Jurkat, Clone E6-1 (cell line): ENCODE measurements at regions not wholly inside any gene's neighbourhood (a gene's known extent, or its start where the extent isn't known, plus 50 kb on each side); places are given as distances from the start of the nearest gene placed in this dataset.

Source experiments
- DNase-seq: peaks from one replicate; pipeline ENCODE4 v3.0.0-alpha.2; 2011; ENCODE audit warnings: low read depth, low spot score
- H3K4me3 ChIP-seq: 2 replicates; pipeline ENCODE4 v1.5.1; 2011; ENCODE audit warnings: mild to moderate bottlenecking, low read length, control low read depth, moderate library complexity

DNA sequence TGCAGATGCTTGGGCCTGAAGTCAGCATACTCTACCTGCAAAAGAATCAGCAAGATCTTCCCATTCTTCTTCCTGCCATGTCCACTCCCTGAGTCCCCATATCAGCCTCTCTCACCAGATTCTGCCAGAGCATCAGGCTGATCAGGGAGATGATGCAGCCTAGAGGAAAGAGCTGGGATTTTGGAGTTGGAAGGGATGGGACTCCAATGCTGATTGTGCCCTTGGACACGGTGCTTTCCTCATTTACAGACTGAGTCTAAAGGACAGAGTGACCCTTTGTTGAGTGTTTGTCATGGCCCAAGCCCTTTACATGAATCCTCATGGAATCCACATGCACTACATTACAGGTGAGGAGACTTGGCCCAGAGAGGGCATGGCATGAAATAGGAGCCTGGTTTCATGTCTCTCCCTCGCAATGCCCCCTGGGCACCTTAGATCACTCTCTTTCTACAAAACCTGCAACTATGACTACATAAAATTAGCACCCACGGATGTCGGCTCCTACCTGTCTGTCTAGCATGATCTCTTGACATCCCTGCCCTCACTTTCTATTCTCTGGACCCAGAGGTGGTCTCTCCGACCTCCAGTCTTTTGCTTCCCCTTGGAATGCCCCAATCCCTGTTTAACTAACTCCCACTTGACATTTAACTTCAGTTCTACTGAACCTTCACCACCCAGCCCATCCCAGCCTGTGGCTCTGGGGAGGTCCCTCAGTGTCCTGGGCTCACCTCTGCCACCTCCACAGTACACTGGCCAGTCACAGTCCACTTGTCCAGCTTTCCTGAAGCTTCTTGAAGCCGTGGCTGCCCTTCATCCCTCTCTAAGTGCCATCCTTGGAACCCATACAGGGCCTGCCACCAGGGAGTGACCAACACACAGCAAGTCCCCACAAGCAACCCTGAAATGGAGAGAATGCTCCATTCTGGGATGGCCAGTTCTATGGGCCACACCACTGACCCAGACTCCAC, 173.5 kb downstream of the ABHD5 start:
- DNase-seq: no peak
- H3K4me3 ChIP-seq: no peak overlapping the region

DNA sequence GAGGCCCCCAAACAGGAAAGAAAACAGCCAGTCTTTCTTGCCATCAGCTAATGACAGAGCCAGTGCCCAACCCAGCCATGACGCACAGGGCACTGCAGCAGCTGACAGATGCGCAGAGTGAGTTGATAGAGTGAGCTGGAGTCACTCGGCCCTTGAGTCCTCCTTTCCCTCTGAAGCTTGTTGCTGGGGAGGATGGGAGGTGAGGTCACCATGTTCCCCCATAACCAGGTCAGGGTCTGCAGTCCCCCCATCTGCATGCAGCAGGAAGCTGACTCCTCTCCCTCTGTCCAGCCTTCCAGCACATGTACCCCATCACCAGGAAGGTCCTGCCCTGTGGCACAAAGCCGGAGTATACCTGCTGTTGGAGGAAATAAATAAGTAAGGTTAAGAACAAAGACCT, 174.6 kb downstream of the ABHD5 start:
- DNase-seq: no peak
- H3K4me3 ChIP-seq: no peak overlapping the region

DNA sequence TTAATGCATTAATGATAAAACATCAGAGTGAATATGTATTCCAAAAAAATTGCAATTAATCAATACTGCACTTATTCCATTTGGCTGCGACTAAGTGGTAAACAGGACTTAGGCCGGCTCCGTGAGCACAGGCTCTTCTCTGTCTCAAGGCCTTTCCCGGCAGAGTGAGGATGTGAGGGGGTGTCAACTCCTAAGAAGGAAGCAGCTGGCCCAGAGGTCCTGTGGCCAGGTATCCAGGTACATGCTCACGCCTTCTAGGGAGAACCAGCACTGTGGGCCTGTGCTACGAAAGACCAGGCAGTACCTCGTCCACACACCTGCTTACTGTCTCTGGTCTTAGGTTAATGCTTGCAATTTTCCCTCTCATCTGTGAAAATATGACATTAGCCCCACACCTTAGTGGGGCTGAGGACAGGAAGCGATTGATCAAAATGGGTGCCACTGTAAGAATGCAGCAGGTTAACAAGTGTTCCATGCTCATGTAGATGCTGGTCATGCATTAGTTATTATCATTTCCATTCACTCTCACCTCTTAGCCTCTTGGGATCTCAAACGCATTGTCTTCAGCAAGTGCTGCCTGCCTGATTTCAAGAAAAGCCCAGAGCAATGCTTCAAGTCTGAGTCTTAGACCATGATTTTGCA, 175.3 kb downstream of the ABHD5 start:
- DNase-seq: no peak
- H3K4me3 ChIP-seq: no peak overlapping the region

DNA sequence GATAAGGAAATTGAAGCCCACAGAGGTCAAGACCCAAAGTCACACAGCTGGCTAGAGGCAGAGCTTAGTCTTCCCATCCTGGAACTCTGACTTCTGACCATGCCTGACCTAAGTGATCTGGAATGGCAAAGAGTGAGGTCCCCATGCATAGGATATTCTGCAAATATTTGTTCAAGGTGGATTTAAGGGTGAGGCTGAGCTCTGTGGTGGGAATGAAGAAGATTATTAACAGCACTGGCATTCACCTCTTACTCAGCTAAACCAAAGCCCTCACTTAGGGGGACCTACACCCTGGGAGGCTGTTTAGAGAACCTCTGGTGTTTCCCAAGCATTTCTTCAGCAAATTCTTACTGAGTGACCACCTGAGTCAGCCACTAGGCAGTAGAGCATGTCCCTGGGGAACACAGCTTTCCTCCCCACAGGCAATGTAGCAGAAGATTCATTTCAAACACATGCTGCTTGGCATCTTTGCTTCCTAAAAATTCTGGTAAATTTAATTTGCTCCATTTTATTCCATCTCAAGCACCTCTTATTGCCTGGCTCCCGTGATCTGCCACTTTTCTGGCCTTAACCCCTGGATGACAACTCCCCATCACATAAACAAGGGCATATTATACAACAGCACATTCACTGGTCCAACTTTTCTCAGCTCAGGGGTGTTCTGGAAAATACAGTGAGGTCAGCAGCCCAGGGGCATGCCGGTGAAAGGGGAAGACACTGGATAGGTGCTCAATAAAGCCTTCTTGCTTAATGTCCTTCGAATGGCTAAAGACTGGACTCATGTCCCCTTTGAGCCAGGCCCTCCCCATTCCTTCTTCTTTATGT, 176.0 kb downstream of the ABHD5 start:
- DNase-seq: no peak
- no peak overlapping the region for H3K4me3 ChIP-seq

DNA sequence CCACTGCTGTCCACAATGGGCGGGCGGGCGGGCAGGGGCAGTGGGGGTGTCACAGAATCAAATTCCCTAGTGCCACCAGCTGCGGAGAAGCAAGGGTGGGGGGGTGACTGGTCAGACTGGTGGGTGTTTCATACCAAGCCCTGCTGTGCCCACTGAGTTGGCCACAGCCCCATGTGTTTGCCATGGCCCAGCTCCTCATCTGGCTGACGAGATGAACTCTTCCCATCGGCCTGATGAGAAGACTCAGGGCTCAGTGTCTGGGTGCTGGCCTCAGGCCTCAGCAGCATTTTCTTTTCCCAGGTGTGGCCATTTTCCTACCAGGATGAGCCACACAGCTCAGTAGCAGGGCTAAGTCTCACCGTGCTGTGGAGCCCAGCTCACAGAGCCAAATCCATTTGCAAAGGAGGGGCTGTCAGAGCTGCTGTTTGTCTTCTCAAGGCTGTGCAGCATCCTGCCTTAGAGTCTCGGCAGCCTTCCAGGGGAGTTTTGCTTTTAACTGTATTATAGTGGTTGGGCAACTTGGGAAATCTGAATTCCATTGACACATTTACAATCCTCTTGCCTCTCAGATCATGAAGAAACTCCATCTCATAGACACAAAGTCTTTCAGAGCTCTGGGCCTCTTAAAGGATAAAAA, 176.8 kb downstream of the ABHD5 start:
- H3K4me3 ChIP-seq: no peak overlapping the region
- DNase-seq: no peak

DNA sequence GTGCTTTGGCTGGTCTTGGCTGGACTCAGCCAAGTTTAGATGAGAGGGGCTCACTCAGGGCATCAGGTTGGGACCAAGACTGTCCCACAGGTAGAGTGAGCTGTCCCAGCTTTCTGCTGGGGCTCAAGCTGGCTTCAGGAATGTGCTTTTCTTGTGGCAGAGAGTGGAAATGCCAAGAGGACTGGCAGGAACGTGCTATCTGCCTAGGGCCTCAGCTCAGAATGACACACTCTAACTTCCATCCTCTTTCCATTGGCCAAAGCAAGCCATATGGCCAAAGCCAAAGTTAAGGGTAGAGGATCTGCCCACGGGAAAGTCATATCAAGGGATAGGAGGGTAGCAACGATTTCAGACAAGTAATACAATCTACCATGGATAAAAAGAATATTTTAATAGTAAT, 178.8 kb downstream of the ABHD5 start:
- no peak for DNase-seq
- no peak overlapping the region for H3K4me3 ChIP-seq

DNA sequence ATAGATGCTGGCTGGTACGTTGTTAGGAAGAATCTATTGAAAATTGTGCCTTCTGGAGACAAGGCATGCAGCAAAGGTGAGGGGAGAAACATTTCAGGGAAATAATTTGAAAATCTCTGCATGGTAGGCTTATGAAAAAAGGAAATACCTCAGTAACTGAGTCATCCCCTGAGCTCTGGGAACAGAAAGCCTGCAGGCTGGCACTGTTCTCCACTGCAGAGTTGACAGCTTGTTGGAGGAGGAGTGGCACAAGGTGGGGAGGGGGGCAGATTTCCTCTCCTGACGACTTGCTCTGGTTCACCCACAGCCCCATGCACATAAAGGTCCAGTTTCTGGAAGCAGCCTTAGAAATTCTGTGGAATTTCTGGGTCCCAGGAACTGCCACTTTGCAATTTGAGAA, 179.4 kb downstream of the ABHD5 start:
- H3K4me3 ChIP-seq: no peak overlapping the region
- DNase-seq: no peak

DNA sequence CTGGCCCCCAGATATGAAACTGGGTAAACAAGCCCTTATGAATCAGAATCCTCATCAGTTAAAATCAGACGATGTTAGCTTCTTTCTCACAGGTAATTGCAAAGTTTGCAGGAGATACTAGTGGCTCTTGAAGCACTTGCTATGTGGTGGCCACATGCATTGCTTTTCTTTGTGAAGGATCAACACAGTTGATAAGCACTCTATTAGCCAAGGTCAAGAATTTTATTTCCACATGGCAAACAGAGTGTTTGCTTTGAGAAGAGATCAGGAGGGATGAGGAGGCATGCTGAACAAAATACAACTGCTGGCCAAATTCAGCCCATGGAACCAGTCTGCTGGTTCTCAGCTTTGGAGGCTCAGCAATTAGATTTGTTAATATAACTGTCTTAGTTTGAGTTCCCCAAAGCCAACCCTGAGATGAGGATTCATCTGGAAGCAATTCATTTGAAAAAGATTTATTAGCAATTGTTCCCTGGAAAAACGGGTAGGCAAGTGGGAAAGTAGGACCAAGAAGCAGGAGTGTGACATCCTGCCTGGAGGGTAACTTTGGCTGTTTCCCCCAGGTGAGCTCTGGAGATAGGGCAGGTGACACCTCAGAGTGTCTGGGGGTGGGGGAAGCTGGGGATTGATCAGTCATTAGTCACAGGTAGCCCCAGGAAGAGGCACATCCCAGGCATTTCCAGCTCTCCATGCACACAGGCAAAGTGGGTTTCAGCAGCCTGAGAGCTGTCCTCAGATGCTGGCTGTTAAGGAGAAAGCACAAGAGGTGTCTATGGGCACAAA, 180.3 kb downstream of the ABHD5 start:
- DNase-seq: no peak
- H3K4me3 ChIP-seq: no peak overlapping the region

DNA sequence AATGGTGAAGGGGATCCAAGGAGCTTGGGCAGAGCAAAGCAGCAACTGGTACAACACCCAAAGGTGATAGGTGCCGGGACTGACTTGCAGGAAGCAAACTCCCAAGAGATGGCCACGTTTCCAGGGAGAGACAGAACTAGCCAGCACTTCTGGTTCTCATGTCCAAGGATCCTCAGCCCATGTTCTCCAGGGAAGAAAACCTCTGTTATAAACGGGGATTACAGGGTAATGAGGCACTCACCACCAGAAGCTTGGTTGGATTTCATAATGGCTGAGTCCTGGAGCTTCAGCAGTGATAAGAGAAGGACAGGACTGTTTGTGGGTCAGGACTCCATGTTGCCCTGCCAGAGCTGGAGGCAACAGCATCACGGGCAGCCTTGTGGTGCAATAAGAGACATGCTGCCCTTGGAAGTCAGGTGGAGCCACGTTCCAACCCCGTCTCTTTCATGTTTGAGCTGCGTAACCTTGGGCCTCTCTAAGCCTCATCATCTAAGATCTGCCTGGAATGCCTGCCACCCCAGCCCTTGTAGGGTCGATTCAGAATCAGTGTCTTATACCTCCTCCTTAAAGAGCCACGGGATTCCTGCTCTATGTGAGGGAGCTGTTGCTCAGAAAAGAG, 181.0 kb downstream of the ABHD5 start:
- DNase-seq: no peak
- no peak overlapping the region for H3K4me3 ChIP-seq

DNA sequence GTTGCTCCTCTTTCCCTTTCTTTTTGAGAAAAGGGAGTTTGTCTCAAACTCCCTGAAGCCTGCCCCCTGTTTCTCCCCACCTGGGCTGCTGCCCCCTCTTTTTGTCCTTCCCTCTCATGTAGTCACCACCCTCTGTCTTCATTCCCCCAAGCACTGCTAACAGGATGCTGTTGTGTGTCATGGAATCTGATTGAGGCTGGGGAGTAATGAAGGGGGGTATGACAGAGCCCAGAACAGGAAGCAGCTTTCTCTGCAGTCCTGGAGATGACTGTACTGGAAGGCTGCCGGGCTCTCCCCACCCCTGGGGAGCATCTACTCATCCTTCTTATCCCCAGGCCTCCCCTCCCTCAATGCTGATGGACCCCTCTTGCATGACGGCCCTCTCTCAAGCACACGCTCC, 181.6 kb downstream of the ABHD5 start:
- no peak for DNase-seq
- H3K4me3 ChIP-seq: no peak overlapping the region

DNA sequence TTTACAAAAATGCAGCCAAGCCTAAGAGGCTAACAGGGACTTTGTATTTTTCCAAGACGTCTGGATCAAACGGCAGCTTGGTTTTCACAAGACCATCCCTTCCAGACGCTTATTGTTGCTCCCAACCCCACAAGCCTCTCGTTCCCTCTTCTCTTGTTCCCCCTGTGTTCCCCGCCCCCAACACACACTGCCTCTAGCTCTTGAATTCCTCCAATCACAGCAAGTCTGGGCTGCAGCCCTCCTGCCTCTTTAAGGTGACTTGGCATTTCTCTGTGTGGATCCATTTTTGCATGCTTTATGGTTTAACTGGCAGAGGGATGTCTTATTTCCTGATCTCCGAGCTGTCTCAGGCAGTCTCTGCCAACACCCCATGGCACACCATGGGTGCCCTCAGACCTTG, 182.2 kb downstream of the ABHD5 start:
- H3K4me3 ChIP-seq: no peak overlapping the region
- no peak for DNase-seq

DNA sequence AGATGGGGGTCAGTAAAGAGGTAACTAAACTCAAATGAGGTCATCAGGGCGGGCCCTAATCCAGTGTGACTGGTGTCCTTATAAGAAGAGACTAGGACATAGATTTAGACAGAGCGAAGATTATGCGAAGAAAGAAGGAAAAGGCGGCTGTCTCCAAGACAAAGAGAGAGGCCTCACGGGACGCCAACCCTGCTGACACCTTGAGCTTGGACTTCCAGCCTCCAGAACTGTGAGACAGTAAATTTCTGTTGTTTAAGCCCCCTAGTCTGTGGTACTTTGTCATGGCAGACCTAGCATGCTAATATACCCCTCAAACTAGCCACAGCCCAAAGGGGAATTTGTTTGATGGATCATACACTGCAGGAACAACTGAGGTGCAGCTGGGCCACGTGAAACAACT, 183.0 kb downstream of the ABHD5 start:
- no peak for DNase-seq
- no peak overlapping the region for H3K4me3 ChIP-seq

DNA sequence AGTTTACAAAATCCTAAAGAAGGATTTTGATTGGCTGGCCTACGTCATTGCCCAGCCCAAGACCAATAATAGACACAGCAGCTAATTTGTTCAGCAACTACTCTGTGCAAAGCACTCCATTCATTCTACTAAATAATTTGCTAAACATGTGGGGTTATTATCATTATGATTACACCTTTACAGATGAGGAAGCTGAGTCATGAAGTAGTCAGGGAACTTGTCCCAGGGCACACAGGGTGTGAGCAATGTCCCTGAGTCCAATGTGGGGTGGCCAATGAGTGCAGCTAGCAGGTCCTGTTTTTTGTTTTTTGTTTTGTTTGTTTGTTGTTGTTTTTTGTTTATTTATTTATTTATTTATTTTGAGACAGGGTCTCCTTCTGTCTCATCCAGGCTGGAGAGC, 183.6 kb downstream of the ABHD5 start:
- DNase-seq: no peak

DNA sequence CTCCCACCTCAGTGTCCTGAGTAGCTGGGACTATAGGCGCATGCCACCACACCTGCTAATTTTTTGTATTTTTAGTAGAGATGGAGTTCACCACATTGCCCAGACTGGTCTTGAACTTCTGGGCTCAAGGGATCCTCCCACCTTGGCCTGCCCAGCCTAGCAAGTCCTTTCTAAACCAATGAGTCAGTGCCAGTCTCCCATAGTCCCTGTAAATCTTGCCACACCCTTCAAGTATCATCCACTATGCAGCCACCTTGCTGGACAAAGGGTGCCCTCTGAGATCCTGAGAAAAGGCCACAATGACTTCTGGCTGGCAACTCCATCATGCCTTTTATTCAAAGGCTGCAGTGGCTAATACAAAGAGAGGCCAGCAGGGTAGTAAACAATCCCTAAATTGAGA, 184.0 kb downstream of the ABHD5 start:
- no peak for DNase-seq
- no peak overlapping the region for H3K4me3 ChIP-seq

More for the DNA sequence above, 183.6 kb downstream of the ABHD5 start:
- no peak overlapping the region for H3K4me3 ChIP-seq

DNA sequence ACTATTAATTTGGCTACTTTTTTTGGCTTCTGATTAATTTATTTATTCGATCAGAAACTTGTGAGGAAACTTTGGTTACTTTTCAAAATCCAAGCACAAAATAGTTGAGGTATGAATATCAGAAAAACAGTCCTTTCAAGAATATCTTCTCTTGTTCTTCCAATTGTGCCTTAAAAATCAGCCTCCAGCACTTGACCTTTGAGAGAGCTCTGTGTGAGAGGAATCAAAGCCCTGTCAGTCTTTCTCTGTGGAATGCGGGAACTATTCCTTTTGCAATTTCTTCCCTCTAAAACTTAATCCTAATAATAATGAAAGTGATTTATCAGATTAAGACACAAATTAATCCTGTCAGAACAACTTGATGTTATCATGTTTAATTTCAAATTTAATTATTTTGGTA, 185.9 kb downstream of the ABHD5 start:
- DNase-seq: no peak
- no peak overlapping the region for H3K4me3 ChIP-seq

DNA sequence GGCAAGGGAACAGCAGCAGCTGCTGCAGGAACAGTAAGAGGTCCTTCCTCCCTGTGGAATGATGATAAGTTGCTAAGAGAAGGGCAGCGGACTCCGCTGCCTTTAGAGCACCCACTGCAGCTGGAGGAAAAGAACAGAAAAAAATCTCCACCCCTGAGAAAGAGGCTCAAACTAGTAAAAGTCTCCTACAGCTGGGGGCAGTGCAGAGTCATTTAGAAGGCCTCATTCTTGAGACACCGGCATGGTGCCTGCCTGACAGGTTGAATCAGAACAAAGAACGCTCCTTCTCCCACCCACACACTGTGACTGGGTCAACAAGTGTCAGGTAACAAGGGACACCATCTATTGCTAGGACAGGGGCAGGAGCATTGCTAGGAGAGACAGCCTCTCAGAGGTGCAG, 188.4 kb downstream of the ABHD5 start:
- no peak for DNase-seq
- no peak overlapping the region for H3K4me3 ChIP-seq

DNA sequence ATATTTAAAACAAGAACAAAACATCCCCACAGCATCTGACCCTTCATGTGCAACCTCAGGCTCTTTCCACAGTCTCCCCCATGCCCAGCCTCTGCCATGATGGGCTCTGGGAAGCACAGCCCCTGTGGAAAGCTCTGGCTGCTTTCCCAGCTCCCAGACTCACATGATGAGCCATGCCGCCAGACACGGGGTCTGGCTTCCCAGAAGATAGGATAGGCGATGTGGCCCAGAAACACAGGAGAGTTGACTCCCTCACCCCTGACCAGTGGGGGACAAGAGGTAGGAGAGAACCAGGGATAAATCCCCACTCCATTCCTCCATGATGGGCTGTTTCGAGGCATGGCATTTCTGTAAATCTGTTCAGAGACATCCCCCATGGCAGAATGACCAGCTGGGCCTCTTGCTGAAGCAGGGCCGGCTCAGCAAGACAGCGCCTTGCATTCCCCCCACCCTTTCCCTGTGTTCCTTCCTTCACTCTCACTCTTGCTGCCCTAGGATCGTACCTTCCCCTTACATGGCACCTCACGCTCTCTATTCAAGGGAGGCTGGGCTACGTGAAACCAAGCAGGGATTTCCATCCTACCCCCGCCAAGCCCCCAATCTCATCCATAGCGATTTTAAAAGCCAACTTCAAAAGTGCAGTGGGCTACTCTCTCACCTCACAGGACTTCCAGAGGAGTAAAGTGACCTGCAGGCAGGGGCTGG, 192.4 kb downstream of the ABHD5 start:
- DNase-seq: no peak
- H3K4me3 ChIP-seq: no peak overlapping the region
